IgD-negative memory B cell (primary cell): ENCODE measurements at regions not wholly inside any gene's neighbourhood (a gene's known extent, or its start where the extent isn't known, plus 50 kb on each side); places are given as distances from the start of the nearest gene placed in this dataset.

Experiments used
- H3K27ac Mint-ChIP-seq, 3 donors: one replicate each; pipeline ENCODE4 v1.8.0; 2020 to 2022; ENCODE audit warnings: mild to moderate bottlenecking in 3 of 3, mixed read lengths in 3 of 3, moderate library complexity in 1 of 3
- H3K27me3 Mint-ChIP-seq: one replicate; pipeline ENCODE4 v1.8.0; 2021; ENCODE audit warnings: mixed read lengths
- H3K36me3 Mint-ChIP-seq: one replicate; pipeline ENCODE4 v1.8.0; 2020; ENCODE audit warnings: mild to moderate bottlenecking, mixed read lengths
- H3K4me1 Mint-ChIP-seq, 3 donors: one replicate each; pipeline ENCODE4 v1.8.0; 2020 to 2022; ENCODE audit warnings: mixed read lengths in 3 of 3, mild to moderate bottlenecking in 1 of 3
- H3K4me3 Mint-ChIP-seq, 4 donors: one replicate each; pipeline ENCODE4 v1.8.0; 2020 to 2022; ENCODE audit warnings: mild to moderate bottlenecking in 4 of 4, mixed read lengths in 4 of 4, moderate library complexity in 3 of 4
- H3K9me3 Mint-ChIP-seq, 3 donors: one replicate each; pipeline ENCODE4 v1.8.0; 2020 to 2021; ENCODE audit warnings: mixed read lengths in 3 of 3, mild to moderate bottlenecking in 1 of 3

DNA sequence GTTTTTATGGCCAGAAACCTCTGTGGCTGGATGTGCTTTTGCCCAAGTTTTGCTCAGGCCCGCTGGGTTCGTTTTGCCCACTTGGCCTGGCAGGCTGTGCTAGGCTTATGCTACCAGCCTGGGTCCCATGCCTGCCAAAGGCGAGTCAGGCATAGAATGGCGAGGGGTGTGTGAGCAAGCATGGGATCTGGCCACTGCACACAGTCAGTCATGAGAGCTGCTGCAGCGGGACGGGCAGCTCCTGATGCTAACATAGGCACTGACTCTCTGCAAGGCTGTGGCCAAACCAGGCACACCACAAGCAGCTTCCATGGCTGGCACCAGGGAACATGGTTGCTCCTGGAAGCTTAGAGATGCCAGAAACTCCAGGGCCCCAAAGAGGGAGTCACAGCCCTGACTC, 52.9 kb upstream of the PCDH15 start:
- peaks cover 0 to 3% (median 2%) of the 10 kb centered on the region in 3 donors for H3K9me3 Mint-ChIP-seq
- no peaks in the 10 kb centered on the region for H3K4me1 Mint-ChIP-seq
- no peaks in the 10 kb centered on the region for H3K27me3 Mint-ChIP-seq
- no peak overlapping the region for H3K4me3 Mint-ChIP-seq
- no peaks in the 10 kb centered on the region for H3K36me3 Mint-ChIP-seq
- H3K27ac Mint-ChIP-seq: no peak overlapping the region
